ENCODE measurements at regions not wholly inside any gene's neighbourhood (a gene's known extent, or its start where the extent isn't known, plus 50 kb on each side); places are given as distances from the start of the nearest gene placed in this dataset.

- TF ChIP-seq CTCF (IDR thresholded peaks at IDR 0.05 in 4 of 5, conservative IDR thresholded peaks at IDR 0.05 in 1 of 5) (no peak), POLR2A (IDR thresholded peaks at IDR 0.05) (no peak)
Observed at GRCh38 chr7:156560696-156561095, 79.9 kb upstream of the RNF32 start.

Data from gastrocnemius medialis (tissue), 4 donors.